Common myeloid progenitor, CD34-positive (primary cell): ENCODE measurements at regions not wholly inside any gene's neighbourhood (a gene's known extent, or its start where the extent isn't known, plus 50 kb on each side); places are given as distances from the start of the nearest gene placed in this dataset.

Experiments used
- CTCF ChIA-PET: fragments of 350-600 bp; sonication (Branson Sonifier 250); formaldehyde crosslinking; loops from one replicate; lab custom pipeline; 2021; ENCODE audit warnings: antibody characterized with exemption; lab: Charles Lee
- POLR2A ChIA-PET: fragments of 350-600 bp; sonication (Branson Sonifier 250); formaldehyde crosslinking; loops from one replicate; lab custom pipeline; 2021; ENCODE audit warnings: antibody characterized with exemption; lab: Charles Lee
- DNase-seq, 3 donors: peaks; one replicate each; pipeline versions ENCODE4 v3.0.0 to v3.0.0-alpha.2; 2013
- H3K27ac ChIP-seq, 2 experiments: 1 replicate in 1 of 2; 2 replicates in 1 of 2; pipeline ENCODE4 v1.7.0; 2013; ENCODE audit warnings: inconsistent platforms in 2 of 2, low read length in 2 of 2, mild to moderate bottlenecking in 2 of 2, low read depth in 1 of 2, moderate library complexity in 1 of 2; ENCODE audit not compliant: severe bottlenecking in 2 of 2, insufficient read depth in 1 of 2, poor library complexity in 1 of 2
- H3K27me3 ChIP-seq, 5 experiments: replicated peaks in 2 of 5; 1 replicate in 3 of 5; 2 replicates in 2 of 5; pipeline versions ENCODE4 v1.6.1 to v1.7.0; 2013; ENCODE audit warnings: low read length in 4 of 5, mild to moderate bottlenecking in 2 of 5, moderate library complexity in 2 of 5, inconsistent platforms in 1 of 5; ENCODE audit not compliant: insufficient read depth in 5 of 5, control insufficient read depth in 4 of 5
- H3K36me3 ChIP-seq, 4 experiments: 1 replicate in 2 of 4; 2 replicates in 2 of 4; pipeline versions ENCODE4 v1.6.1 to v1.7.0; 2013; ENCODE audit warnings: low read length in 3 of 4, control low read depth in 1 of 4, mild to moderate bottlenecking in 1 of 4; ENCODE audit not compliant: control insufficient read depth in 4 of 4, insufficient read depth in 4 of 4
- H3K4me1 ChIP-seq, 4 experiments: 1 replicate in 3 of 4; 2 replicates in 1 of 4; pipeline versions ENCODE4 v1.6.1 to v1.7.1; 2013; ENCODE audit warnings: low read length in 3 of 4, mild to moderate bottlenecking in 3 of 4, control low read depth in 1 of 4, inconsistent platforms in 1 of 4, moderate library complexity in 1 of 4; ENCODE audit not compliant: control insufficient read depth in 4 of 4, insufficient read depth in 4 of 4; ENCODE audit errors: control extremely low read depth in 1 of 4
- H3K4me3 ChIP-seq, 7 experiments: 1 replicate in 4 of 7; 2 replicates in 3 of 7; pipeline versions ENCODE4 v1.5.1 to v1.7.0; 2013; ENCODE audit warnings: mild to moderate bottlenecking in 7 of 7, low read length in 6 of 7, moderate library complexity in 6 of 7, inconsistent platforms in 2 of 7, low read depth in 2 of 7, control low read depth in 1 of 7; ENCODE audit not compliant: insufficient read depth in 4 of 7, control insufficient read depth in 1 of 7; ENCODE audit errors: extremely low read depth in 1 of 7
- H3K9me3 ChIP-seq, 5 experiments: 1 replicate in 4 of 5; 2 replicates in 1 of 5; pipeline versions ENCODE4 v1.6.1 to v1.7.1; 2013; ENCODE audit warnings: low read length in 4 of 5, mild to moderate bottlenecking in 2 of 5, inconsistent platforms in 1 of 5, low read depth in 1 of 5, moderate library complexity in 1 of 5; ENCODE audit not compliant: control insufficient read depth in 4 of 5, insufficient read depth in 2 of 5; ENCODE audit errors: control extremely low read depth in 1 of 5
- WGBS: methylation state at CpG from one replicate; pipeline ENCODE4 v1.1.5; 2013; ENCODE audit not compliant: insufficient coverage; 5-methylcytosine and 5-hydroxymethylcytosine counted together

- Histone ChIP-seq H3K4me3 (no peak overlapping the region), H3K9me3 (peaks cover 0 to 3% (median 0%) of the 10 kb centered on the region in 5 experiments), H3K4me1 (no peaks in the 10 kb centered on the region), H3K36me3 (no peaks in the 10 kb centered on the region), H3K27me3 (peaks cover 0 to 2% (median 0%) of the 10 kb centered on the region in 5 experiments), H3K27ac (no peak overlapping the region)
- CTCF ChIA-PET = no interaction called here
- POLR2A ChIA-PET = no interaction called here
- no peak for DNase-seq
- 100% methylated on average over 19 of the region's 23 CpGs for WGBS
Measured at GRCh38 chr3:194801461-194802432, 116.1 kb downstream of the FAM43A start.

GRCh38 chr3:194804796-194805195, 119.1 kb downstream of the FAM43A start:
- H3K27me3 ChIP-seq = peaks cover 0 to 2% (median 0%) of the 10 kb centered on the region in 5 experiments
- CTCF ChIA-PET = interaction anchor here (1.4 kb wide), 1 partner anchor 10 kb away, joined by 3 read pairs; no protein-coding TSS in a partner anchor
- 88% methylated on average over 2 of the region's 2 CpGs for WGBS

GRCh38 chr3:194805546-194805945, 119.9 kb downstream of the FAM43A start:
- peaks cover 0 to under 1% (median 0%) of the 10 kb centered on the region in 5 experiments for H3K27me3 ChIP-seq
- H3K27ac ChIP-seq = no peak overlapping the region
- ChIA-PET CTCF (interaction anchor here (1.0 to 1.4 kb wide), 2 partner anchors 9 to 70 kb away, joined by 3 read pairs; no protein-coding TSS in a partner anchor), POLR2A (no interaction called here)
- DNase-seq = no peak
- peaks cover 0 to 7% (median 3%) of the 10 kb centered on the region in 4 experiments for H3K4me1 ChIP-seq
- no peaks in the 10 kb centered on the region for H3K9me3 ChIP-seq
- no peak overlapping the region for H3K4me3 ChIP-seq
- WGBS = 75% methylated on average over 4 of the region's 4 CpGs
- no peaks in the 10 kb centered on the region for H3K36me3 ChIP-seq

More at GRCh38 chr3:194804796-194805195, 119.1 kb downstream of the FAM43A start:
- Histone ChIP-seq H3K27ac (no peak overlapping the region), H3K4me3 (no peak overlapping the region), H3K36me3 (no peaks in the 10 kb centered on the region), H3K9me3 (no peaks in the 10 kb centered on the region), H3K4me1 (no peaks in the 10 kb centered on the region)
- POLR2A ChIA-PET = no interaction called here
- no peak for DNase-seq

- no peak for DNase-seq
- Histone ChIP-seq H3K4me1 (peaks cover 0 to 15% (median 6%) of the 10 kb centered on the region in 4 experiments), H3K27ac (no peak overlapping the region), H3K36me3 (no peaks in the 10 kb centered on the region), H3K9me3 (no peaks in the 10 kb centered on the region), H3K4me3 (no peak overlapping the region), H3K27me3 (no peaks in the 10 kb centered on the region)
- WGBS = 94% methylated on average over 9 of the region's 10 CpGs
- ChIA-PET POLR2A (no interaction called here), CTCF (interaction anchor here (1.0 to 1.1 kb wide), 2 partner anchors 9 to 85 kb away, joined by 3 read pairs; no protein-coding TSS in a partner anchor)
Measured at GRCh38 chr3:194806991-194807630, 121.4 kb downstream of the FAM43A start.

- no peak for DNase-seq
- CTCF ChIA-PET = no interaction called here
- WGBS = 94% methylated on average over 3 of the region's 3 CpGs
- no peaks in the 10 kb centered on the region for H3K27me3 ChIP-seq
- H3K9me3 ChIP-seq = no peaks in the 10 kb centered on the region
- H3K36me3 ChIP-seq = no peaks in the 10 kb centered on the region
- H3K27ac ChIP-seq = no peak overlapping the region
- no peak overlapping the region for H3K4me3 ChIP-seq
- POLR2A ChIA-PET = no interaction called here
- H3K4me1 ChIP-seq = peaks cover 0 to 15% (median 6%) of the 10 kb centered on the region in 4 experiments
Measured at GRCh38 chr3:194808640-194809097, 123.0 kb downstream of the FAM43A start.

- Histone ChIP-seq H3K27me3 (no peaks in the 10 kb centered on the region), H3K4me3 (no peak overlapping the region), H3K36me3 (no peaks in the 10 kb centered on the region), H3K4me1 (peaks cover 0 to 15% (median 6%) of the 10 kb centered on the region in 4 experiments), H3K27ac (no peak overlapping the region), H3K9me3 (no peaks in the 10 kb centered on the region)
- no peak for DNase-seq
- ChIA-PET POLR2A (no interaction called here), CTCF (no interaction called here)
- 97% methylated on average over 6 of the region's 6 CpGs for WGBS
Measured at GRCh38 chr3:194809382-194809781, 123.7 kb downstream of the FAM43A start.
